H1 (cell line): ENCODE measurements at regions not wholly inside any gene's neighbourhood (a gene's known extent, or its start where the extent isn't known, plus 50 kb on each side); places are given as distances from the start of the nearest gene placed in this dataset.

Experiments used
- CHD7 ChIP-seq: fragments of 300-600 bp; sonication (generic); IDR thresholded peaks from 2 replicates; pipeline ENCODE4 v1.7.1; 2012; ENCODE audit warnings: low read length, moderate library complexity, mild to moderate bottlenecking, inconsistent platforms; ENCODE audit not compliant: insufficient replicate concordance

DNA sequence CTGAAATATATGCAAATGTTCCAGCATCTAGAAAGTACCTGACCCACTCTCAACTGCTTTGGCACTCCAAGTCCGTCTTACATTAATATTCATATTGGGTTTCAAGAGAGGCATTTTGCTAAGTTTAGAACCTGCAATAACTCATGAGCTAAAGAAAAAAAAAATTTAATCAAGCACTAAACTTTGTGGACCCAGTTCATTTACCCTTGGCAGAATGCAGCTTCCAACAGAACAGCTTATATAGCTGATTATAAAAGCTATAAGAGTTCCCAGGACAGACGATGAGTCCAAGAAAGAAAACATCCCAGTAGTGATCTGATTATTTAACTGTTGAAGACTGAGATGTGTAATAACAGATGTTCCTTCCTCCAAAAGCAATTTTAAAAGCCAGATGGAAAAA lies 592.0 kb downstream of the KCNH5 start (continued):
- TF ChIP-seq CHD7: no peak
